Upper lobe of right lung (tissue), 1 donor: ENCODE measurements at regions not wholly inside any gene's neighbourhood (a gene's known extent, or its start where the extent isn't known, plus 50 kb on each side); places are given as distances from the start of the nearest gene placed in this dataset.
"Not testable (repeated sequence)": the region's sequence is repeated elsewhere in the genome, so short reads cannot be mapped to it uniquely, and the experiment has no call there.

Experiments
- ATAC-seq: fragments of 200-7000 bp; cut with Tn5 transposase; one replicate; pipeline ENCODE4 v1.9.1; 2020; ENCODE audit warnings: mild to moderate bottlenecking, moderate library complexity
- DNase-seq: peaks from one replicate; pipeline ENCODE4 v3.0.0-alpha.2; 2020
- H3K27ac ChIP-seq: fragments of 200-600 bp; one replicate; pipeline ENCODE4 v1.8.0; 2022
- H3K27me3 ChIP-seq: fragments of 200-600 bp; one replicate; pipeline ENCODE4 v1.8.0; 2022; ENCODE audit warnings: mild to moderate bottlenecking
- H3K36me3 ChIP-seq: fragments of 200-600 bp; one replicate; pipeline ENCODE4 v1.8.0; 2022
- H3K4me1 ChIP-seq: fragments of 200-600 bp; one replicate; pipeline ENCODE4 v1.8.0; 2022
- H3K4me3 ChIP-seq: fragments of 200-600 bp; one replicate; pipeline ENCODE4 v1.8.0; 2022; ENCODE audit warnings: mild to moderate bottlenecking
- H3K9me3 ChIP-seq: fragments of 200-600 bp; one replicate; pipeline ENCODE4 v1.8.0; 2022
- intact Hi-C: fragments of 100-400 bp; cut with DNase I; formaldehyde crosslinking; loops from one replicate; pipeline ENCODE4 v1.11.0; 2022
- TF ChIP-seq, protein P1 (sequence below): fragments of 200-600 bp; IDR thresholded peaks from one replicate; pipeline ENCODE4 v1.8.0; 2022; ENCODE audit warnings: antibody characterized with exemption
- donor health status: DM: no; HTN: yes; CAD: no; lungs with severe emphysema.

DNA sequence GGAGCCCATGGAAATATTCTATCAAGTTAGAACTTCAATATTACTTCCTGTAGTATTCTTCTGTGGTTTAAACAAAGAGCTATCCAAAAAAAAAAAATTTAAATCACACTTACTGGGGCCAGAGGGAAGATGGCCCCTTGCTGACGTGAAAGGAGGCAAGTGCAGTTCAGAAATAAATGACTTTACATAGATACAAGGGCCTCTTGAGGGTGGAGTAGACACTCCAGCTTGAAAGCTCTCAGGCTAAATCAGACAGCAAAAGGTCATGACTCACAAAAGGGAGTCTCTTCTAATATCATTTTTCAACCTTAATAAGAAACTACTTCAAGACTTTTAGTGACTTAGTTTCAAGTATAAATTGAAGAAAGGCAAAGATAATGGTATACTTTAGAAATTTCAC, 1160.3 kb downstream of the FAM181B start:
- Histone ChIP-seq H3K36me3 (no peaks in the 10 kb centered on the region), H3K4me1 (no peaks in the 10 kb centered on the region), H3K27ac (no peak overlapping the region), H3K9me3 (no peaks in the 10 kb centered on the region), H3K27me3 (no peaks in the 10 kb centered on the region), H3K4me3 (no peak overlapping the region)
- intact Hi-C loops: no loop called here
- no peak for ATAC-seq
- TF ChIP-seq, protein P1, sequence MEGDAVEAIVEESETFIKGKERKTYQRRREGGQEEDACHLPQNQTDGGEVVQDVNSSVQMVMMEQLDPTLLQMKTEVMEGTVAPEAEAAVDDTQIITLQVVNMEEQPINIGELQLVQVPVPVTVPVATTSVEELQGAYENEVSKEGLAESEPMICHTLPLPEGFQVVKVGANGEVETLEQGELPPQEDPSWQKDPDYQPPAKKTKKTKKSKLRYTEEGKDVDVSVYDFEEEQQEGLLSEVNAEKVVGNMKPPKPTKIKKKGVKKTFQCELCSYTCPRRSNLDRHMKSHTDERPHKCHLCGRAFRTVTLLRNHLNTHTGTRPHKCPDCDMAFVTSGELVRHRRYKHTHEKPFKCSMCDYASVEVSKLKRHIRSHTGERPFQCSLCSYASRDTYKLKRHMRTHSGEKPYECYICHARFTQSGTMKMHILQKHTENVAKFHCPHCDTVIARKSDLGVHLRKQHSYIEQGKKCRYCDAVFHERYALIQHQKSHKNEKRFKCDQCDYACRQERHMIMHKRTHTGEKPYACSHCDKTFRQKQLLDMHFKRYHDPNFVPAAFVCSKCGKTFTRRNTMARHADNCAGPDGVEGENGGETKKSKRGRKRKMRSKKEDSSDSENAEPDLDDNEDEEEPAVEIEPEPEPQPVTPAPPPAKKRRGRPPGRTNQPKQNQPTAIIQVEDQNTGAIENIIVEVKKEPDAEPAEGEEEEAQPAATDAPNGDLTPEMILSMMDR: no peak
- no peak for DNase-seq

DNA sequence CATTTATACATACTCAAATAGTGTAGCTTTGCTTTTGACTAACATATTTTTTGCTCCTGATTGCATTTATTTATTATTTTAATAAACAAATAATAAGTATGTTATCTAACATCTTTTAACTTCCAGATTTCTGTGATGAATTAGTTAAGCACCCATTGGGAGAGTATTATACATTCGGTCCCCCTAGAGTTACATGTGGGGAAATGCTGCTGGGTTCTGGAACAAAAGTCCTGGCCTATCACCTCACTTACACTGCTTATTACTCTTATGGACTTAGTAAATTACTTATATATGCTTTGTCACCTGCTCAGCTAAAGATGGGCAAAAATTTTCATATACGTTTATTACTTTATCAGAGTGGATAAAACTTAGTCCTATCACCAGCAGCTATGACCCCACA, 1163.0 kb downstream of the FAM181B start:
- Histone ChIP-seq H3K4me3 (no peak overlapping the region), H3K9me3 (no peaks in the 10 kb centered on the region), H3K27ac (no peak overlapping the region), H3K36me3 (no peaks in the 10 kb centered on the region), H3K4me1 (no peaks in the 10 kb centered on the region), H3K27me3 (no peaks in the 10 kb centered on the region)
- intact Hi-C loops: no loop called here
- no peak for DNase-seq
- TF ChIP-seq, protein P1: no peak
- no peak for ATAC-seq

DNA sequence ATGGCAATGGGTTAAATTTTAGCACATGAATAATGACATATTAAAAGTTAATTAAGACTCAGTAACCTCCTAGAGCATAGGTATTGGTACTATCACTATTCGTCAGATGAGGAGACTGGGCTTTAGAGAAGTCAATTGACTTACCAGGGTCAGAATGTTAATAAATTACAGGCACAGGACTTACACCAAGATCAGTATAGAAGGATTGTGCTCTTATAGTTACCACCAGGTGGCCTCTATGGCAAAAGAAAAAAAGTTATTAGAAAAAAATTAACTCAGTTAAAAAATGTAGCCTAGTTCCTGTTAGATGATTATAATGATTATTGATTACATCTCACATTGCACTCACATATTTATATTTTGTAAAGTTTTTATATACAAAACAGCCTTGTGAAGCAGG, 1163.7 kb downstream of the FAM181B start:
- DNase-seq: no peak

DNA sequence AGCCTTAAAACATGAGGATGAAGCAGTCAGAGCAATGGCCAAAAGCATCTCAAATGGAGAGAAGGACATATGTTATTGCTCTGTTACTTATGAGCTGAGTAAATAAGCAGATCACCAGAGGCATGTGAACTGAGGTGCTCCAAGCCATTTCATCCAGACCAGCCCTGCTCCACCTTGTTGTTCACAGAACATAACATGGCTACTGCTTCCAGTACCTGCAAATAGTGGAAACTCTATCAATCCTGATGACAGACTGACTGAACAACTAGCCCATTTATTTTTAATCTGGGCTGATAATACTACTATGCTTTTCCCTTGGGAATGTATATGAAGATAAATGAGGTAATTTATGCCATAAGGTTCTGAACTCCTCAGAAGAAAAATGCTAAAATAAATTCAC, 1164.7 kb downstream of the FAM181B start:
- Histone ChIP-seq H3K4me1 (no peaks in the 10 kb centered on the region), H3K4me3 (no peak overlapping the region), H3K27me3 (no peaks in the 10 kb centered on the region), H3K9me3 (no peaks in the 10 kb centered on the region), H3K27ac (no peak overlapping the region), H3K36me3 (no peaks in the 10 kb centered on the region)
- DNase-seq (no peak), ATAC-seq (no peak)
- TF ChIP-seq, protein P1: no peak
- intact Hi-C loops: no loop called here

More for the DNA sequence above, 1163.7 kb downstream of the FAM181B start:
- Histone ChIP-seq H3K9me3 (no peaks in the 10 kb centered on the region), H3K27me3 (no peaks in the 10 kb centered on the region), H3K4me1 (no peaks in the 10 kb centered on the region), H3K4me3 (no peak overlapping the region), H3K27ac (no peak overlapping the region), H3K36me3 (no peaks in the 10 kb centered on the region)
- intact Hi-C loops: no loop called here
- ATAC-seq: no peak
- TF ChIP-seq, protein P1: no peak

DNA sequence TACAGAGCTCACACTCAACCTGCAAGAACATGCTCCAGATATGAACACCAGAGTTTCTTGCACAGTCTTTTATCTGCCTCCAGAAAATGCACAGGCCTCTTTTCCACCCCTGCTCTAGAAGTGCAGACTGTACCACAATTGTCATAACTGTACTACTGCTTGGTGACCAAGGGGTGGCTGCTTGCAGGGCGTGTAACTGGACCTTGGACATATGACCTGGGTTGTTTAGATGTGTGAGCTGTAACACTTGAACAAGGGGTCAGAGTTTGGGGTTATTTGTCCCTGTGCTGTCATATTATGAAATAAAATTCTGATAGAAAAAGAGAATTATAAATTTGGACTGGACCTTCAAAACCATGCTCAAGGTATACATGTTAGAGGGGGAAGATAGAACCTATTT, 1185.5 kb downstream of the FAM181B start:
- no peak for ATAC-seq
- H3K9me3 ChIP-seq: no peaks in the 10 kb centered on the region
- H3K27me3 ChIP-seq: no peaks in the 10 kb centered on the region
- intact Hi-C loops: no loop called here
- TF ChIP-seq, protein P1: no peak
- no peak overlapping the region for H3K27ac ChIP-seq
- H3K36me3 ChIP-seq: no peaks in the 10 kb centered on the region
- H3K4me3 ChIP-seq: no peak overlapping the region
- H3K4me1 ChIP-seq: no peaks in the 10 kb centered on the region
- DNase-seq: no peak

DNA sequence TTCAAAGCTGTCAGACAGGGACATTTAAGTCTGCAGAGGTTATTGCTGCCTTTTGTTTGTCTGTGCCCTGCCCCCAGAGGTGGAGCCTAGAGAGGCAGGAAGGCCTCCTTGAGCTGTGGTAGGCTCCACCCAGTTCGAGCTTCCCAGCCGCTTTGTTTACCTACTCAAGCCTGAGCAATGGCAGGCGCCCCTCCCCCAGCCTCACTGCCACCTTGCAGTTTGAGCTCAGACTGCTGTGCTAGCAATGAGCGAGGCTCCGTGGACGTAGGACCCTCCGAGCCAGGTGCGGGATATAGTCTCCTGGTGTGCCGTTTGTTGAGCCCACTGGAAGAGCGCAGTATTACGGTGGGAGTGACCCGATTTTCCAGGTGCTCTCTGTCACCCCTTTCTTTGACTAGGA, 1193.9 kb downstream of the FAM181B start:
- H3K36me3 ChIP-seq, H3K27ac ChIP-seq, H3K9me3 ChIP-seq, H3K4me1 ChIP-seq, intact Hi-C loops, H3K27me3 ChIP-seq, DNase-seq, H3K4me3 ChIP-seq, ATAC-seq: not testable (repeated sequence)
